DMS153 treated with DMSO at 0.1 percent for 48 hours (cell line): ENCODE measurements at regions not wholly inside any gene's neighbourhood (a gene's known extent, or its start where the extent isn't known, plus 50 kb on each side); places are given as distances from the start of the nearest gene placed in this dataset.
"Not testable (repeated sequence)": the region's sequence is repeated elsewhere in the genome, so short reads cannot be mapped to it uniquely, and the experiment has no call there.

Source experiments
- DNase-seq: peaks from one replicate; lab custom pipeline; 2025; ENCODE audit not compliant: unreplicated experiment; lab: John Stamatoyannopoulos, UW

DNA sequence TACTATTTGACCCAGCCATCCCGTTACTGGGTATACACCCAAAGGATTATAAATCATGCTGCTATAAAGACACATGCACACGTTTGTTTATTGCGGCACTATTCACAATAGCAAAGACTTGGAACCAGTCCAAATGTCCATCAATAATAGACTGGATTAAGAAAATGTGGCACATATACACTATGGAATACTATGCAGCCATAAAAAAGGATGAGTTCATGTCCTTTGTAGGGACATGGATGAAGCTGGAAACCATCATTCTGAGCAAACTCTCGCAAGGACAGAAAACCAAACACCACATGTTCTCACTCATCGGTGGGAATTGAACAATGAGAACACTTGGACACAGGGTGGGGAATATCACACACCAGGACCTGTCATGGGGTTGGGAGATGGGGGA, 56.7 kb upstream of the SELENOP start:
- not testable (repeated sequence) for DNase-seq

DNA sequence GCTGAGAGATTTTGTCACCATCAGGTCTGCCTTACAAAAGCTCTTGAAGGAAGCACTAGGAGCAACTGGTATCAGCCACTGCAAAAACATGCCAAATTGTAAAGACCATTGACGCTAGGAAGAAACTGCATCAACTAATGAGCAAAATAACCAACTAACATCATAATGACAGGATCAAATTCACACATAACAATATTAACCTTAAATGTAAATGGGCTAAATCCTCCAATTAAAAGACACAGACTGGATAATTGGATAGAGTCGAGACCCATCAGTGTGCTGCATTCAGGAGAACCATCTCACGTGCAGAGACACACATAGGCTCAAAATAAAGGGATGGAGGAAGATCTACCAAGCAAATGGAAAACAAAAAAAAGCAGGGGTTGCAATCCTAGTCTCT, 53.1 kb upstream of the SELENOP start:
- DNase-seq = not testable (repeated sequence)
